Right kidney (tissue), 1 donor: ENCODE measurements at regions not wholly inside any gene's neighbourhood (a gene's known extent, or its start where the extent isn't known, plus 50 kb on each side); places are given as distances from the start of the nearest gene placed in this dataset.
"Not testable (repeated sequence)": the region's sequence is repeated elsewhere in the genome, so short reads cannot be mapped to it uniquely, and the experiment has no call there.

Experiments
- DNase-seq: peaks from one replicate; pipeline ENCODE4 v3.0.0-alpha.2; 2016

- DNase-seq: no peak
These were observed 169.9 kb downstream of the MC4R start for GRCh38 chr18:60202708-60203107.

DNA sequence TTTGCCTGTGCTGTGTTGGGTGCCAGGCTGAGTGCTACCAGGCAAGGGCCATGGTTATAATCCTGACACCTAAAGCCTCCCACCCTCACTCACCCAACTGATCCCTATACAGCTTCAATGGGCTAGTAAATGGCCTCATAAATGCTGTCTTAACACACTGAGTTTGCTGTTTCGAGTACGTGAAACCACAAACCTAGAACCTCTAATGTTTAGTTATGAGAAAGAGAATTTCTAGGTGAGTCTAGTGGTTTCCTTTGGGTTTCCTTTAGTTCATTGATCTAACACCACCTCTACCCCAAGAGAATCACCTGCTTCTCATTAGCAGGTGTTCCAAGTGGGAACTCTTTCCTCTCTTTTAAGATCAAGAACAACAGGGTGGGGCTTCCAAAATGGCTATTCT is 172.0 kb downstream of the MC4R start:
- DNase-seq: no peak

DNA sequence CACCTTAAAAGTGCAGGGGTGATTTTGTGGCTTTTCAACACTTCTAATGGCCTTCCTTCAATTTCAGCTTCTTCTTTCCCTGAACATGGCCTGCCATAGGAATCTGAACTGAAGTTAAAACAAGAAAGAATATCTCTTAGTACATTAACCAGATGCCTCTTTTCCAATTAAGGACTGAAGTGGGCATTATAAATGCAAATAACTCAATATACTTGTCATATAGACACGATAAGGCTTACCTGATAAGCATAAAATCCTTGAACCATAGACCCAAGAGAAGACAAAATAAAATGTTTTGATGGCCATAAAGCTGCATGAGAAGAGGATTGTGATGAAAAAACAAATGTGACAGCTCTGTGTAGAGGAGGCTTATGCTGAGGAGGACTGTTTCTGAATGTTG is 173.1 kb downstream of the MC4R start:
- DNase-seq: no peak

DNA sequence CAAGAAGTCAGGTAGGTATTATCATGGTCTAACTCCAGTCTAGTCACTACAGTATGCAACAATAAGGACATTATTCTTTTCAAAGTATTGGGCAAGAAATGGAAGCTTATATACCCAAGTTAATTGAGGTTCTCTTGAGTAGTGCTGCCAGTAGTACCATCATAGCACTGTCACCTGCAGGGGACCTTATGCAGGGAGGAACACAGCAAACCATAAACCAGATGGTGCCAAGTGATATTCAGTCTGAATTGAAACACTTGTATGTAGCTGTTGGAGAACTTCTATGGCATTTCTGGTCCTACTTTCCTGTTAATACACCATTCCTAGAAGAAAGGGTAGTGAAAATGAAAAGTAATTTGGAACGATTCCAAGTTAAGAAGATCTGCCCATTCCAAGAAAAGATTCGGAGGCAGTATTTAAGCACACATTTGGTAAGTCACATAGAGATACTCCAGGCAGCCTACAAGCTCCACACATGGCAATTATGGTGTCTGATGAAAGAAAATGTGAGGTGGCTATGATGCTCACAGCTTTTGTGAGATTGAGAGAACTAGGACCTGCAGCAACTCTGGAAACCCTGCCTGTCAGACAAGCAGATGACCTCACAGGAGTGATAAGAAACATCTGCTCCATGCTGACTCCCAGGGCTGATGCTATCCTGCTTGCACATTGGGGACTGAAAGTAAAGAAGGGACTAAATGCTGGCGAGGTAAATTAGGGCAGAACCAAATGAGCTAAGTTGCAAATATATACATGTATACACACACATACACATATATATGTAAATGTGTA is 174.7 kb downstream of the MC4R start:
- peak; percentile 7 for DNase-seq

DNA sequence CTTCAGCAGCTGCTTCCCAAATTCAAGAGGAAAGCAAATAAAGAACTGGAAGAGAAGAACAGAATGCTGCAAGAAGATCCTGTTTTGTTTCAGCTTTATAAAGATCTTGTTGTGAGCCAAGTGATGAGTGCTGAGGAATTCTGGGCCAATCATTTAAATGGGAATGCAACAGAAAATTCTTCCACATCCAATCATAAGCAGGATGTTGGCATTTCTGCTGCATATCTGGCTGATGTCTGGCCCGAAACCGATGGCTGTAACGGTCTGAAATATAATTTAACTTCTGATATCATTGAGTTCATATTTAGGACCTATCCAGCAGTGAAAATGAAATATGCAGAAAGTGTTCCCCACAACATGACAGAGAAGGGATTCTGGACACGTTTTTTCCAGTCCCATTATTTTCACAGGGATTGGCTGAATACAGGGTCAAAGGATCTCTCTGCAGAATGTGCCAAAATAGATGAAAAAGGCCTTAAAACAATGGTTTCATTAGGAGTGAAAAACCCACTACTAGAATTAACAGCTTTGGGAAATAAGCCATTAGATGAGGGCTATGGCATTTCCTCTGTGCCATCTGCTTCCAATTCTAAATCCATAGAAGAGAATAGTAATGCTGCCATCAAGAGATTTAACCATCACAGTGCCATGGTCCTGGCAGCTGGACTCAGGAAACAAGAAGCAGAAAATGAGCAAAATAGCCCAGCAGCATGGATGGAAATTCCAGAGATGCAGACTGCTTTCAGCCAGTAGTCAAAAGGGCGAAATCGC is 175.6 kb downstream of the MC4R start:
- DNase-seq: no peak

DNA sequence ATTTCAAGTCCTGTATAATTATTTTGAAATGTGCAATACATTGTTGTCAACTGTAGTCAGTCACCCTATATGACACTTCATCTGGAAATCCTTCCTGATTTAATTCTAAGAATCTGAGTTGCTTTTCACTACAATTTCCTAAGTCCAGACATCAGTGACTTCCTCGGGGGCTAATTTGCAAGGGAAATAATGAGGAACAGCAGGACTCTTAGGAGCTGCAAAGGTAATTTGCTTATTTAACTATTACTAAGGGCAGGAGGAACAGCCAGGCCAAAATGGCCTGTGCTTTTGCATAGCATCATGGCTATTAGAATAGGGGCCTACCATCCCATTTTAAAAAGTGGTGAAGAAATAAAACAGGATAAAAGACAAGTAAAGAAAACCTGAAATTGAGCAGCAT is 178.8 kb downstream of the MC4R start:
- no peak for DNase-seq

GRCh38 chr18:60191926-60192325 is 180.6 kb downstream of the MC4R start:
- DNase-seq: no peak

GRCh38 chr18:60189856-60190255 is 182.7 kb downstream of the MC4R start:
- no peak for DNase-seq

DNA sequence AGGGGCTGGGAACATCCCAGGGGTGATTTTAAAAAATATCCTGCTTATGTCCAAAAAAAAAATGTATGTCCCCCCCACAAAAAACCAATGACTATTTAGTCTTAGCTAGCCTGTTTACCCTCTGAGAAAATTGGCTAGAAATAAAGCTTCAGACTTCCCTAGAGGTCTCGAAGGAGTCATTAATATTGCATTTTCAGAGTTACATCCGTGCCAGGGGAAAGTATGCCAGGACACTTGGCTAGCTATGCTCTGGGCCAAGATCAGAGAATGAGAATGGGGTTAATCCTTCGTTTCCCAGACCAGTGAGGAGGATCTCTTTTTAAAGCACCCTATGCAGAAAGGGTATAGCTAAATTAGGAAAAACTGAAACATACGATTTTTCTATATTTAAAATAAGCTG is 183.6 kb downstream of the MC4R start:
- DNase-seq: no peak

DNA sequence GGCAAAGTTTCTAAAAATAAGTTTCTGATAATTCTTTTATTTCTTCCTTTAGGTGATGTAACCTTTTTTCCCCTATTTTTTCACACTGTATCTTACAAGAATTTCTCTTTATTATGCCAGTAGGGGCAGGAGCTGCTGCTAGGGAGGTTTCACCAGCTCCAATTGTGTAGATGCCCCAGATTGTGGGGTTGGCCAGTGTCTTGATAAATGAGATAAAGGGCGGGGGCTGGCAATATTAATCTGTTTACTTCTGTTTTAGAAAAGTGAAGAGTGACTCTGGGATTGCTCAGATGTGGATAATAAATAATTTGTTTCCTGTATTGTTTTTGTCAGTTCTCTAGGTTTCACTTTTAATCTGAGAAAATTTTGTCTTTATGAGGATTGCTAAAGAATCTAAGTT is 190.4 kb downstream of the MC4R start:
- DNase-seq: no peak

GRCh38 chr18:60180671-60181070 is 191.9 kb downstream of the MC4R start:
- DNase-seq: no peak

GRCh38 chr18:60178224-60178623 is 194.4 kb downstream of the MC4R start:
- not testable (repeated sequence) for DNase-seq

- DNase-seq: no peak
These were observed 196.3 kb downstream of the MC4R start for GRCh38 chr18:60176259-60176658.

DNA sequence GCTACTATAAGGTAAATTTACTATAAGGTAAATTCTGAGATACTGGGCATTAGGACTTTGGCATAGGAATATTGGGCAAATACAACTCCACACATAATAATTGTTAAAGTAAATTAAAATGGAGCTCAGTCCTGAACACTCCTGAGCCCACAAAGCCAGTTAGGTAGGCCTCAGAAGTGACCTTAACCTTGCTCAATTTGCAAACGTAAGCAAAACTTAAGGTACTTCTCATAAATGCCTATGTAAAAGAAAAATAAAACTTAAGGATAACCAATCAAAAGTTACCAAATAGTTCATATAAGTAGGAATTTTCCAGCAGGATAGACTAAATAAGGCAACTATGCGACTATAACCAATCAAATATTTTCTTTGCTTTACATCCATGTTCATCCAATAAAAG is 197.7 kb downstream of the MC4R start:
- DNase-seq: no peak

DNA sequence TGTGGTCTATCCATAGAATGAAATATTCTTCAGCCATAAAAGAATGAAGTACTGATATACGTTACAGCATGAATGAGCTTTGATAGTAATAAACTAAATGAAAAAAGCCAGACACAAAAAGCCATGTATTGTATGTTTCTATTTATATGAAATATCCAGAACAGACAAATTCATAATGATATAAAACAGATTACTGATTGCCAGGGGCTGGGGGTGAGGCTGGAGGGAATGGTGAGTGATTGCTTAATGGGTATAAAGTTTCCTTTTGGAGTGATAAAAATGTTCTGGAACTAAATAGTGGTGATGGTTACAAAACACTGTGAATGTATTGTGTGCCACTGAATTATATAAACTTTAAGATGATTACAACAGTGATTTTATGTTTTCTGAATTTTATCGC is 200.5 kb downstream of the MC4R start:
- no peak for DNase-seq

- no peak for DNase-seq
These were observed 209.0 kb downstream of the MC4R start for GRCh38 chr18:60163622-60164021.

DNA sequence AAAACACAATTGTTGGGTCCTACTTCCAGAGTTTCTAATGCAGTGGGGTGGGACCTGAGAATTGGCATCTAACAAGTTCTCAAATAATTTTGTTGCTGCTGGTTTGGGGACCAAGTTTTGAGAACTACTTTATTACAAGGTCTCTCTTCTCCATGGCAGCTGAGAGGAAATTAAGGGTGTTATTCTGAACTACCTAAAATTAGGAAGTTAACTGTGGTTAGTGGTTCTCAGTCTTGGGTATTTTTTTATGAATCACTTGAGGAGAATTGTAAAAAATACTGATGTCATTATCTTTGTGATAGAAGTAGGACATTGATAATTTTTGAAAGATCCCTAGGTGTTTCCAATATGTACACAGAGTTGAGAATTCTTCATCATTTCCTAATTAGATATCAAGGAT is 210.2 kb downstream of the MC4R start:
- no peak for DNase-seq

DNA sequence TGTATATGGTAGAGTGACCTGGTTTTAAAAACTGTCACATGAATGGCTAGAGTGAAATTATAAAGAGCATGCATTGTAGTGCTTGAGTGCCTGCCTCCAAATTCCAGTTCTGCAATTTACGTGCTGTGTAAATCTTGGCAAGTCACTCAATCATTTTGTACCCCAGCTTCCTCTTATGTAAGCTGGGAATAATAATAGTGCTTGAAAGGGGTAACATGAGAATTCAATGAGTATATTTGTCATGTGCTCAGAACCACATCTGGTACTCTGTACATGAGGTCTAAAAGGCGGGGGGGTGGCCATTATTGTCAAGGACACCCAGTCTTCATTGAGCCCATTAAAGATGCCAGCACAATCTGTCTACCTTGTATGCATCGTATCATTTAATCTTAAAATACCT is 214.8 kb downstream of the MC4R start:
- DNase-seq: no peak

- no peak for DNase-seq
These were observed 219.2 kb downstream of the MC4R start for GRCh38 chr18:60153376-60153775.

DNA sequence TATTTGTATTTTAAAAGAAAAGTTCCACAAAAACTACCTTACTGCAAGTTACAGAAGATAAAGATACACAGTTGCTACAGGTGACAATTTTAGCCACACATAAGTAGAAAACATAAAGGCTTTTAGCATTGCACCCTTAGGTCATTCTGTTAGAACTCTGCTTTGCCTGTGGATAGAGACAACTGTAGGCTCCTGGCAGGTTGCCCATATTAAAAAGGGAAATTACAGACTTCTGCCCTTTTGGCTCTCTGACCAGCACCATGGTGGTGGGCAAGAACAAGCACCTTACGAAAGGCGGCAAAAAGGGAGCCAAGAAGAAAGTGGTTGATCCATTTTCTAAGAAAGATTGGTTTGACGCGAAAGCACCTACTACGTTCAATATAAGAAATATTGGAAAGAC is 223.3 kb downstream of the MC4R start:
- DNase-seq: no peak

GRCh38 chr18:60147323-60147722 is 225.3 kb downstream of the MC4R start:
- no peak for DNase-seq

GRCh38 chr18:60146220-60146960 is 226.2 kb downstream of the MC4R start:
- no peak for DNase-seq

GRCh38 chr18:60145776-60146175 is 226.8 kb downstream of the MC4R start:
- no peak for DNase-seq
